ENCODE measurements at regions not wholly inside any gene's neighbourhood (a gene's known extent, or its start where the extent isn't known, plus 50 kb on each side); places are given as distances from the start of the nearest gene placed in this dataset.

GRCh38 chr2:181384923-181385322 is 72.3 kb upstream of the ITGA4 start:
- H3K27ac ChIP-seq = no peak overlapping the region
- FAIRE-seq (no peak), ATAC-seq (no peak), DNase-seq (no peak)
- no peak overlapping the region for H3K4me3 ChIP-seq
- intact Hi-C loops (cut with DNase I) = no loop called here
- WGBS, 2 donors = 59 to 69% methylated on average over 2 of the region's 2 CpGs
- TF ChIP-seq CTCF (IDR thresholded peaks at IDR 0.05) = no peak
- no peaks in the 10 kb centered on the region for H3K27me3 ChIP-seq
- H3K36me3 ChIP-seq = no peaks in the 10 kb centered on the region
- H3K4me1 ChIP-seq = no peaks in the 10 kb centered on the region
- no peaks in the 10 kb centered on the region for H3K9me3 ChIP-seq

GRCh38 chr2:181389524-181389923 is 67.7 kb upstream of the ITGA4 start:
- intact Hi-C loops (cut with DNase I) = no loop called here
- no peak overlapping the region for H3K27ac ChIP-seq
- no peak overlapping the region for H3K4me3 ChIP-seq
- H3K9me3 ChIP-seq = no peaks in the 10 kb centered on the region
- no peak for DNase-seq
- no peak for FAIRE-seq
- no peaks in the 10 kb centered on the region for H3K36me3 ChIP-seq
- ATAC-seq = no peak
- TF ChIP-seq CTCF (IDR thresholded peaks at IDR 0.05) = no peak
- 71 to 83% methylated on average over 3 of the region's 3 CpGs for WGBS, 2 donors
- no peaks in the 10 kb centered on the region for H3K27me3 ChIP-seq
- H3K4me1 ChIP-seq = no peaks in the 10 kb centered on the region

GRCh38 chr2:181393472-181393871 is 63.7 kb upstream of the ITGA4 start:
- FAIRE-seq = no peak
- TF ChIP-seq CTCF (IDR thresholded peaks at IDR 0.05) = no peak
- Histone ChIP-seq H3K36me3 (no peaks in the 10 kb centered on the region), H3K27me3 (no peaks in the 10 kb centered on the region), H3K9me3 (no peaks in the 10 kb centered on the region), H3K4me1 (no peaks in the 10 kb centered on the region), H3K4me3 (no peak overlapping the region), H3K27ac (no peak overlapping the region)
- intact Hi-C loops (cut with DNase I) = no loop called here
- ATAC-seq = peak in 3 of 4 donors; percentile 44 to 82 (median 63)
- no peak for DNase-seq
- 14 to 18% methylated on average over 1 of the region's 1 CpG for WGBS, 2 donors

GRCh38 chr2:181394741-181395437 is 62.3 kb upstream of the ITGA4 start:
- FAIRE-seq (no peak), DNase-seq (no peak), ATAC-seq (no peak)
- H3K9me3 ChIP-seq = no peaks in the 10 kb centered on the region
- intact Hi-C loops (cut with DNase I) = no loop called here
- 46 to 50% methylated on average over 4 of the region's 4 CpGs for WGBS, 2 donors
- no peaks in the 10 kb centered on the region for H3K4me1 ChIP-seq
- no peaks in the 10 kb centered on the region for H3K36me3 ChIP-seq
- H3K4me3 ChIP-seq = no peak overlapping the region
- no peak for TF ChIP-seq CTCF (IDR thresholded peaks at IDR 0.05)
- H3K27ac ChIP-seq = no peak overlapping the region
- H3K27me3 ChIP-seq = no peaks in the 10 kb centered on the region

- no peaks in the 10 kb centered on the region for H3K36me3 ChIP-seq
- no peak overlapping the region for H3K27ac ChIP-seq
- no peak overlapping the region for H3K4me3 ChIP-seq
- no peak for TF ChIP-seq CTCF (IDR thresholded peaks at IDR 0.05)
- FAIRE-seq (no peak), ATAC-seq (no peak), DNase-seq (no peak)
- H3K9me3 ChIP-seq = no peaks in the 10 kb centered on the region
- no peaks in the 10 kb centered on the region for H3K27me3 ChIP-seq
- intact Hi-C loops (cut with DNase I) = no loop called here
- WGBS, 2 donors = 68 to 85% methylated on average over 2 of the region's 2 CpGs
- no peaks in the 10 kb centered on the region for H3K4me1 ChIP-seq
Measured at GRCh38 chr2:181395851-181396250, 61.3 kb upstream of the ITGA4 start.
